RWPE2 (cell line): ENCODE measurements at regions not wholly inside any gene's neighbourhood (a gene's known extent, or its start where the extent isn't known, plus 50 kb on each side); places are given as distances from the start of the nearest gene placed in this dataset.
"Not testable (repeated sequence)": the region's sequence is repeated elsewhere in the genome, so short reads cannot be mapped to it uniquely, and the experiment has no call there.

Experiments used
- ATAC-seq: fragments of 200-7000 bp; cut with Tn5 transposase; 3 replicates; pipeline ENCODE4 v1.9.1; 2021; ENCODE audit warnings: low read depth
- DNase-seq: peaks from one replicate; pipeline ENCODE4 v3.0.0-alpha.2; 2020; ENCODE audit warnings: low spot score
- H3K27ac ChIP-seq: fragments of 450-650 bp; 2 replicates; pipeline ENCODE4 v1.5.1; 2017; ENCODE audit warnings: mild to moderate bottlenecking; ENCODE audit not compliant: poor library complexity, severe bottlenecking
- H3K27me3 ChIP-seq: fragments of 250-450 bp; sonication (Bioruptor Pico); 2 replicates; pipeline ENCODE4 v1.5.1; 2021; ENCODE audit warnings: mild to moderate bottlenecking, moderate library complexity; ENCODE audit not compliant: insufficient read depth, poor library complexity, severe bottlenecking
- H3K36me3 ChIP-seq: fragments of 250-450 bp; sonication (Bioruptor Pico); 2 replicates; pipeline ENCODE4 v1.5.1; 2020; ENCODE audit warnings: low read depth, mild to moderate bottlenecking, moderate library complexity
- H3K4me1 ChIP-seq: fragments of 250-450 bp; sonication (Bioruptor Pico); 2 replicates; pipeline ENCODE4 v1.5.1; 2021; ENCODE audit warnings: mild to moderate bottlenecking, moderate library complexity; ENCODE audit not compliant: insufficient read depth, poor library complexity, severe bottlenecking
- H3K4me3 ChIP-seq: fragments of 250-450 bp; sonication (Bioruptor Pico); 2 replicates; pipeline ENCODE4 v1.5.1; 2021; ENCODE audit warnings: mild to moderate bottlenecking, moderate library complexity; ENCODE audit not compliant: severe bottlenecking
- H3K9me3 ChIP-seq: fragments of 250-450 bp; sonication (Bioruptor Pico); 2 replicates; pipeline ENCODE4 v1.5.1; 2021; ENCODE audit warnings: mild to moderate bottlenecking, moderate library complexity; ENCODE audit not compliant: severe bottlenecking
- CTCF ChIP-seq: fragments of 450-650 bp; IDR thresholded peaks from one replicate; pipeline ENCODE4 v1.5.1; 2017; ENCODE audit warnings: mild to moderate bottlenecking, moderate library complexity; ENCODE audit not compliant: poor library complexity, severe bottlenecking

GRCh38 chr20:47960769-47961541, 175.7 kb upstream of the SULF2 start:
- no peaks in the 10 kb centered on the region for H3K9me3 ChIP-seq
- no peak overlapping the region for H3K27ac ChIP-seq
- H3K4me1 ChIP-seq, result no peaks in the 10 kb centered on the region
- DNase-seq (no peak), ATAC-seq (no peak)
- H3K36me3 ChIP-seq, result no peaks in the 10 kb centered on the region
- TF ChIP-seq CTCF, result no peak
- H3K27me3 ChIP-seq, result no peaks in the 10 kb centered on the region
- H3K4me3 ChIP-seq, result no peak overlapping the region

- no peaks in the 10 kb centered on the region for H3K4me1 ChIP-seq
- no peaks in the 10 kb centered on the region for H3K27me3 ChIP-seq
- no peak overlapping the region for H3K27ac ChIP-seq
- H3K9me3 ChIP-seq, result no peaks in the 10 kb centered on the region
- DNase-seq, result no peak
- H3K36me3 ChIP-seq, result no peaks in the 10 kb centered on the region
- H3K4me3 ChIP-seq, result no peak overlapping the region
- no peak; the same call in 2 of the 3 replicates for ATAC-seq
- no peak for TF ChIP-seq CTCF
These were observed 175.0 kb upstream of the SULF2 start for GRCh38 chr20:47960277-47960676.

GRCh38 chr20:47957989-47958801, 172.9 kb upstream of the SULF2 start:
- ATAC-seq, result not testable (repeated sequence)

GRCh38 chr20:47957135-47957534, 171.9 kb upstream of the SULF2 start:
- H3K27ac ChIP-seq, result no peak overlapping the region
- H3K27me3 ChIP-seq, result no peaks in the 10 kb centered on the region
- no peak for TF ChIP-seq CTCF
- no peaks in the 10 kb centered on the region for H3K36me3 ChIP-seq
- no peaks in the 10 kb centered on the region for H3K4me1 ChIP-seq
- no peak overlapping the region for H3K4me3 ChIP-seq
- DNase-seq (no peak), ATAC-seq (no peak)
- H3K9me3 ChIP-seq, result no peaks in the 10 kb centered on the region

More at GRCh38 chr20:47957989-47958801, 172.9 kb upstream of the SULF2 start:
- H3K4me1 ChIP-seq, H3K27me3 ChIP-seq, H3K27ac ChIP-seq, DNase-seq, H3K4me3 ChIP-seq, H3K9me3 ChIP-seq, H3K36me3 ChIP-seq: not testable (repeated sequence)

- ATAC-seq (no peak), DNase-seq (no peak)
- Histone ChIP-seq H3K27me3 (no peaks in the 10 kb centered on the region), H3K9me3 (no peaks in the 10 kb centered on the region), H3K4me3 (no peak overlapping the region), H3K4me1 (peaks cover 6% of the 10 kb centered on the region), H3K27ac (no peak overlapping the region), H3K36me3 (no peaks in the 10 kb centered on the region)
- no peak for TF ChIP-seq CTCF
These were observed 171.2 kb upstream of the SULF2 start for GRCh38 chr20:47956268-47956995.
